HG02884 (cell line): ENCODE measurements at regions not wholly inside any gene's neighbourhood (a gene's known extent, or its start where the extent isn't known, plus 50 kb on each side); places are given as distances from the start of the nearest gene placed in this dataset.
"Not testable (repeated sequence)": the region's sequence is repeated elsewhere in the genome, so short reads cannot be mapped to it uniquely, and the experiment has no call there.

Experiments
- ATAC-seq: cut with Tn5 transposase; IDR thresholded peaks from one replicate; pipeline ENCODE4 v1.9.1; 2021; ENCODE audit warnings: mild to moderate bottlenecking, moderate library complexity; ENCODE audit not compliant: unreplicated experiment

DNA sequence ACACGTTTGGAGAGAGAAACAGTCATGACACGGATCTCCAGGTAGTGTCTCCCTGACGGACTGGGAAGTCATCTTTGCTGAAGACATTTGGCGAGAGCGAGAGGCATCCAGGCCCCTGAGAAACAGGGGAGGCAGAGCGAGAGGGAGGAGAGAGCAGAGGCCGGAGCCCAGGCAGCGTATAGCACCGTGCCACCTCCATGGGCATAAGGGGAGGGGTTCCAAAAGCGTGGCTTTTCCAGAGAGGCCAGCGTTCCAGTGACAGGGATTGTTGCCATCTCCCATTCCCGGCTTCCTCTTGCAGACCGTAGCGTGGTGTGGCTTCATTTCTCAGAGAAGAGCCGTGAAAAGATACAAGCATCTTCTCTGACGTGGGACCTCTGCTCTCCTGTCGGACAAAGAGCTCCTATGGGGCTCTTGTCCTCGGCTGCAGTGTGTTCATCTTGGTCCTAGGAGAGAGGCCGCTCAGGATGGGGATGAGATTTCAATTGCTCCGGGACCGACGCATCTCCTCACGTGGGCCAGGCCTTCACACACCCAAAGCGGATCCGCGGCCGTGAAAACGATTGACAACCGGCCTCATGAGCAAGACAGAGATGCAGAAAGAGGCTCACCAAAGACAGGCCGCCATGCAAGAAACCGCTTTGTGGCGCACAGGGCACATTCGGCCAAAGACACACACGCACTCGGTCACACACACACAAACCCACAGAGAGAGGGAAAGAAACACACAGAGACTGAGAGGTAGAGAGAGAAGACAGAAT is 170.5 kb upstream of the ZNF337 start:
- ATAC-seq, result not testable (repeated sequence)

DNA sequence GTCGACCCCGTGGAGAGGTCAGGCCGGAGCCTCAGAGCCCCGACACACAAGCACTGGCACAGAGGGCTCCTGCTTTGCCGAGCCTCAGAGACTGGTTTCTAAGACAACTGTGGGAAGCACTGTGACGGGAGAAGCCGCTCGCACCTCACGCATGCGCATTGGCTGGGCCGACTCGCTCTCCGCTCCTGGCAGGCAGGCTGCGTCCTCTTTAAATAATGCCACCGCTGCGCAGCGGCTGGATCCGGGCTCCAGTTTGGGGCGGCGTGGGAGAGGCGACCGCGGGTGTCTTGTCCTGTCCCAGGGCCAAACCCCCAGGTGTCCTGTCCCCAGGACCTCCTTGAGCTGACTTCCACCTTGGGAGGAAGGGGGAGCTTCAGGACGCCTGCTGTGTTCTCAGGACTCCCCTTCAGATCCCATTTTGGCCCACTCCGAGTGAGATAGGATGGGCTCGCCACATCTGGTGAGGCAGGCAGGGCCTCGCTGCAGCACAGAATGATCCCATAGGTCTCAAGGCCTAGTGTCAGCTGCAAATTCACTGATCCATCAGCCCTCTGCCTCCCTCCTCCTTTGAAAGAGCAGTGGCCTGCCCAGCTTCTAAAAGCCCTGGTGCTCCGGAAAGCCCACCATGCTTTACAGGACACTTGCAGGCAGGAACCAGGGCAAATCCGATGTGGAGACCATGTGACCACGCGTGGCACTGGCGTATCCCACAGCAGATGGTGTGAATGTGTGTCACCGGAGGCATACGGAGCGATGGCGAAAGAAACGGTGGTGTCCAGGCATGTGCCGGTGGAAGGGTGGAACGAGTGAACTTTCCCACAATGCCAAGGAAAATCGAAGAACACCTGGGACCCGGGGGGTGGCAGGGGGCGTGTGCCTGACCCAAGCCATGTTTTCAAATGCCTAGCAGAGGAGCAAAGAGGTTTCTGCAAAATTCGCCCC is 169.3 kb upstream of the ZNF337 start:
- ATAC-seq, result peak; percentile 43

DNA sequence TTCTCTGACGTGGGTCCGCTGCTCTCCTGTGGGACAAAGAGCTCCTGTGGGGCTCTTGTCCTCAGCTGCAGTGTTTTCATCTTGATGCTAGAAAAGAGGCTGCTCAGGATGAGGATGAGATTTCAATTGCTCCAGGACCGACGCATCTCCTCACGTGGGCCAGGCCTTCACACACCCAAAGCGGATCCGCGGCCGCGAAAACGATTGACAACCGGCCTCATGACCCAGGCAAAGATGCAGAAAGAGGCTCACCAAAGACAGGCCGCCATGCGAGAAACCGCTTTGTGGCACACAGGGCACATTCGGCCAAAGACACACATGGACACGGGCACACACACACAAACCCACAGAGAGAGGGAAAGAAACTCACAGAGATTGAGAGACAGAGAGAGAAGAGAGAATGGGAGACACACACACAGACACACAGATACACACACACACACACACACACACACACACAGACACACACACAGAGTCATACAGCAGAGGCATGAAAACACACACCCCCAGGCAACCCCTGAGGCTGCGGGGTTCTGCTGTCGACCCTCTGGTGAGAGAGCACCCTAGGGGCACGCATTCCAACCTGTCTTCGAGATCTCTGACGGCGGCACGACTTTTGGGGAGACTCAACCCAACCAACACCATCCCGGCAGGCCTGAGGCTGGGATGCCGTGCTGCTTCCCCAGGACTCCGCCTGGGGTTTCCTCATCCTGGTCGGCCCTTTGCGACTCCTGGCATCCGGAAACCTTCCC is 168.5 kb upstream of the ZNF337 start:
- not testable (repeated sequence) for ATAC-seq

DNA sequence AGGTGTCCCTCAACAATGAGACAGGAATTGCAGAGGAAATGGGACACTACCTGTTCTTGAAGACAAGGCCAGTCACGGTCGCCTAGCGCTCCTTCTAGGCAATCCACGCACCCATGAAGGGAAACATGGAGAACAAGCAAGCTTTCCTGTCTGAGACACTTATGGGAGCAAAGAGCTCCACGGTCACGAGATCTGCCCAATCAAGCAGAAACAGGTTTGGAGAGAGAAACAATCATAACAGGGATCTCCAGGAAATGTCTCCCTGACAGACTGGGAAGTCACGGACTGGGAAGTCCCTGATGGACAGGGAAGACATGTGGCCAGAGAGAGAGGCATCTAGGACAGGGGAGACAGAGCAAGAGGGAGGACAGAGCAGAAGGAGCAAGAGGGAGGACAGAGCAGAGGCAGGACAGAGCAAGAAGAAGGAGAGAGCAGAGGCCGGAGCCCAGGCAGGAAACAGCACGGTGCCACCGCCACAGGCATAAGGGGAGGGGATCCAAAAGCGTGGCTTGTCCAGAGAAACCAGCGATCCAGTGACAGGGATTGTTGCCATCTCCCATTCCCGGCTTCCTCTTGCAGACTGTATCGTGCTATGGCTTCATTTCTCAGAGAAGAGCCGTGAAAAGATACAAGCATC is 167.8 kb upstream of the ZNF337 start:
- ATAC-seq, result no peak

GRCh38 chr20:25863536-25864325 is 167.1 kb upstream of the ZNF337 start:
- no peak for ATAC-seq

GRCh38 chr20:25862967-25863530 is 166.4 kb upstream of the ZNF337 start:
- ATAC-seq, result not testable (repeated sequence)

GRCh38 chr20:25860531-25861150 is 164.0 kb upstream of the ZNF337 start:
- no peak for ATAC-seq

DNA sequence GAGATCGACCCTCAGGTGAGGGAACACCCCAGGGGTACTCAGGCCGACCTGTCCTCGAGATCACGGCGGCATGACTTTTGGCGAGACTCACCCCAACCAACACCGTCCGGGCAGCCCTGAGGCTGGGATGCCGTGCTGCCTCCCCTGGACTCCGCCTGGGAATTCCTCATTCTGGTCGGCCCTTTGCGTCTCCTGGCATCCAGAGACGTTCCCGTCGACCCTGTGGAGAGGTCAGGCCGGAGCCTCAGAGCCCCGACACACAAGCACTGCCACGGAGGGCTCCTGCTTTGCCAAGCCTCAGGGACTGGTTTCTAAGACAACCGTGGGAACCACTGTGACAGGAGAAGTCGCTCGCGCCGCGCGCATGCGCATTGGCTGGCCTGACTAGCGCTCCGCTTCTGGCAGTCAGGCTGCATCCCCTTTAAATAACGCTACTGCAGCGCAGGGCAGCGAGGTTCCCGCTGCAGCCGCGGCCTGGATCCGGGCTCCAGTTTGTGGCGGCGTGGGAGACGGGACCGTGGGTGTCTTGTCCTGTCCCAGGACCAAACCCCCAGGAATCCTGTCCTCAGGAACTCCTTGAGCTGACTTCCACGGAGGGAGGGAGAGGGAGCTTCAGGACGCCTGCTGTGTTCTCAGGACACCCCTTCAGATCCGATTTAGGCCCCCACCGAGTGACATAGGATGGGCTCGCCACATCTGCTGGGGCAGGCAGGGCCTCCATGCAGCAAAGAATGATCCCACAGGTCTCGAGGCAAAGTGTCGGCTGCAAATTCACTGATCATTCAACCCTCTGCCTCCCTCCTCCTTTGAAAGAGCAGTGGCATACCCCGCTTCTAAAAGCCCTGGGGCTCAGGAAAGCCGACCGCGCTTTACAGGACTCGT is 163.2 kb upstream of the ZNF337 start:
- peak; percentile 44 for ATAC-seq

- no peak for ATAC-seq
Observed at GRCh38 chr20:25858495-25859425, 162.1 kb upstream of the ZNF337 start.

- not testable (repeated sequence) for ATAC-seq
Observed at GRCh38 chr20:25857091-25857788, 160.6 kb upstream of the ZNF337 start.

- ATAC-seq, result no peak
Observed at GRCh38 chr20:25856256-25856884, 159.7 kb upstream of the ZNF337 start.

GRCh38 chr20:25855451-25856156 is 159.0 kb upstream of the ZNF337 start:
- ATAC-seq, result not testable (repeated sequence)

- ATAC-seq, result not testable (repeated sequence)
Observed at GRCh38 chr20:25854666-25855065, 158.0 kb upstream of the ZNF337 start.

DNA sequence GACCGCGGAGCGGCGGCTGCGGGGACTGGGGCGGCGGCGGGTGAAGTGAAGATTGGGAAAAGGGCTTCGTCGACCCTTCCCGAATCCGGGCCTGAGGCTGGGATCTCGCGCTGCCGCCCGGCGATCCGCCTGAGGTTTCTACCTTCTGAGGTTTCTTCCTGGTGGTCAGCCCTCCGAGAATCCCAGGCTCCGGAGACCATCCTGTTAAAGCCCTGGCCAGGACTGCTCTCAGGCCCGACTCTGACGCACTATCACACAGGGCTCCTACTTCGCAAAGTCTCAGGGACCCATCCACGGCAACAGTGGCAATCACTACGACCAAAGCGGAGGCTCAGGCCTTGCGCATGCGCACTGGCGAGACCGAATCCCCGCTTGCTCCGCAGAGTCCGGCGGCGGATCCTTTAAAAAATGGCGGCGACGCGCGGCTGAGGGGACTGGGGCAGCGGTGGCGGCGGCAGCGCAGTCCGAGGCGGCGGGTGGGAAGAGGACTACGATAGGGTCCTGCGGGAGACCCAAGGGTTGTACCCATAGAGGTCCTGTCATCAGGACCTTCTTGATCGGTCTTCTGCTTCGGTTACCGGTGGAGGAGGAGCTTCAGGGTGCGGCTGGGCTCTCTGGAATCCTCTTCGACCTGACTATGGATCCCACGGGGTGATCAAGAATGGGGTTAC is 157.2 kb upstream of the ZNF337 start:
- ATAC-seq, result peak; percentile 77
